ENCODE measurements at regions not wholly inside any gene's neighbourhood (a gene's known extent, or its start where the extent isn't known, plus 50 kb on each side); places are given as distances from the start of the nearest gene placed in this dataset.

- no peaks in the 10 kb centered on the region for H3K4me1 ChIP-seq (ENCODE audit: control insufficient read depth, extremely low read depth, insufficient read depth, low read length)
- H3K9me1 ChIP-seq (replicated peaks; ENCODE audit: control insufficient read depth, extremely low read depth, insufficient read depth, low read length) = no peaks in the 10 kb centered on the region
- H4K20me1 ChIP-seq (replicated peaks; ENCODE audit: control insufficient read depth, extremely low read depth, insufficient read depth, low read length) = no peaks in the 10 kb centered on the region
- ChIA-PET CTCF (no interaction called here), POLR2A (no interaction called here)
- no peaks in the 10 kb centered on the region for H3K9me3 ChIP-seq (replicated peaks; ENCODE audit: control insufficient read depth, insufficient read depth, low read length)
- H3K9ac ChIP-seq (replicated peaks; ENCODE audit: extremely low read depth, insufficient read depth, low read length) = no peak overlapping the region
- H3K4me3 ChIP-seq (replicated peaks in 1 of 3; ENCODE audit: insufficient read depth in 1 of 3, low read depth in 1 of 3, low read length in 3 of 3) = no peak overlapping the region
- no peak overlapping the region for H2AFZ ChIP-seq (ENCODE audit: low read depth, low read length)
- no peaks in the 10 kb centered on the region for H3K27me3 ChIP-seq (ENCODE audit: control insufficient read depth in 2 of 2, insufficient read depth in 2 of 2, low read length in 2 of 2)
- no peak overlapping the region for H3K27ac ChIP-seq (ENCODE audit: insufficient read depth, low read depth, low read length)
- dilution Hi-C loops (cut with MboI; ENCODE audit: extremely low pct_ligation_motif_present, low sequenced_read_pairs) = no loop called here
- BruUV-seq (replicated peaks) = no TSS peak
- TF ChIP-seq JUN (IDR thresholded peaks at IDR 0.05; ENCODE audit: borderline replicate concordance, insufficient read depth, insufficient read length, low read depth) (no peak), POLR2AphosphoS5 (IDR thresholded peaks at IDR 0.05; ENCODE audit: insufficient read depth, low read depth, low read length) (no peak), MYC (IDR thresholded peaks at IDR 0.05; ENCODE audit: low read depth, low read length) (no peak), EZH2 (IDR thresholded peaks at IDR 0.05; ENCODE audit: borderline replicate concordance, low read depth, low read length, severe bottlenecking) (no peak), POLR2A (IDR thresholded peaks at IDR 0.05; ENCODE audit: low read depth, low read length) (no peak), GATA2 (IDR thresholded peaks at IDR 0.05; ENCODE audit: insufficient read depth, insufficient read length, low read depth, low read length) (no peak), MAX (IDR thresholded peaks at IDR 0.05; ENCODE audit: insufficient read depth, insufficient read length) (no peak), FOS (IDR thresholded peaks at IDR 0.05; ENCODE audit: borderline replicate concordance, insufficient read depth, low read length) (no peak)
- TF ChIP-seq, protein P1, sequence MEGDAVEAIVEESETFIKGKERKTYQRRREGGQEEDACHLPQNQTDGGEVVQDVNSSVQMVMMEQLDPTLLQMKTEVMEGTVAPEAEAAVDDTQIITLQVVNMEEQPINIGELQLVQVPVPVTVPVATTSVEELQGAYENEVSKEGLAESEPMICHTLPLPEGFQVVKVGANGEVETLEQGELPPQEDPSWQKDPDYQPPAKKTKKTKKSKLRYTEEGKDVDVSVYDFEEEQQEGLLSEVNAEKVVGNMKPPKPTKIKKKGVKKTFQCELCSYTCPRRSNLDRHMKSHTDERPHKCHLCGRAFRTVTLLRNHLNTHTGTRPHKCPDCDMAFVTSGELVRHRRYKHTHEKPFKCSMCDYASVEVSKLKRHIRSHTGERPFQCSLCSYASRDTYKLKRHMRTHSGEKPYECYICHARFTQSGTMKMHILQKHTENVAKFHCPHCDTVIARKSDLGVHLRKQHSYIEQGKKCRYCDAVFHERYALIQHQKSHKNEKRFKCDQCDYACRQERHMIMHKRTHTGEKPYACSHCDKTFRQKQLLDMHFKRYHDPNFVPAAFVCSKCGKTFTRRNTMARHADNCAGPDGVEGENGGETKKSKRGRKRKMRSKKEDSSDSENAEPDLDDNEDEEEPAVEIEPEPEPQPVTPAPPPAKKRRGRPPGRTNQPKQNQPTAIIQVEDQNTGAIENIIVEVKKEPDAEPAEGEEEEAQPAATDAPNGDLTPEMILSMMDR (IDR thresholded peaks at IDR 0.05; ENCODE audit: extremely low read depth in 1 of 2, insufficient read depth in 1 of 2, low read depth in 1 of 2, low read length in 2 of 2) = no peak
- FAIRE-seq = no peak
- no peaks in the 10 kb centered on the region for H3K36me3 ChIP-seq (ENCODE audit: control insufficient read depth in 2 of 2, extremely low read depth in 1 of 2, insufficient read depth in 2 of 2, low read length in 2 of 2)
- intact Hi-C loops (cut with micrococcal nuclease) = no loop called here
- DNase-seq (ENCODE audit: low read depth, low spot score) = no peak
- H3K4me2 ChIP-seq (ENCODE audit: insufficient read depth, low read length) = no peak overlapping the region
- no peaks in the 10 kb centered on the region for H3K79me2 ChIP-seq (ENCODE audit: control insufficient read depth, insufficient read depth, low read length)
These were observed 171.5 kb upstream of the MAF start for GRCh38 chr16:79772048-79772447.

All from endothelial cell of umbilical vein (primary cell).